SK-N-SH treated with all-trans-retinoic acid at 6 μM for 48 hours (cell line): ENCODE measurements at regions not wholly inside any gene's neighbourhood (a gene's known extent, or its start where the extent isn't known, plus 50 kb on each side); places are given as distances from the start of the nearest gene placed in this dataset.

ENCODE experiments used
- ATAC-seq: fragments of 200-7000 bp; cut with Tn5 transposase; 3 replicates; pipeline ENCODE4 v1.9.1; 2020; ENCODE audit warnings: mild to moderate bottlenecking, moderate library complexity
- ARNTL ChIP-seq: fragments of 450-650 bp; formaldehyde crosslinking; IDR thresholded peaks from 2 replicates; pipeline ENCODE4 v1.5.0; 2020; ENCODE audit warnings: low read depth, mild to moderate bottlenecking, moderate library complexity, borderline replicate concordance
- BACH2 ChIP-seq: fragments of 250-450 bp; sonication (Bioruptor Pico); IDR thresholded peaks from 2 replicates; pipeline ENCODE4 v1.9.0; 2021; ENCODE audit warnings: mild to moderate bottlenecking, borderline replicate concordance
- CSDC2 ChIP-seq: fragments of 250-450 bp; sonication (Bioruptor Pico); IDR thresholded peaks from 2 replicates; pipeline ENCODE4 v1.5.0; 2020; ENCODE audit warnings: mild to moderate bottlenecking, moderate library complexity
- ESRRG ChIP-seq: fragments of 250-450 bp; sonication (Bioruptor Pico); IDR thresholded peaks from 2 replicates; pipeline ENCODE4 v1.6.1; 2021; ENCODE audit warnings: mild to moderate bottlenecking
- GLIS3 ChIP-seq: fragments of 250-450 bp; sonication (Bioruptor Pico); IDR thresholded peaks from 2 replicates; pipeline ENCODE4 v1.5.0; 2020; ENCODE audit warnings: mild to moderate bottlenecking, moderate library complexity
- ISL1 ChIP-seq: fragments of 250-450 bp; sonication (Bioruptor Pico); IDR thresholded peaks from 2 replicates; pipeline ENCODE4 v2.1.2; 2022; ENCODE audit warnings: mild to moderate bottlenecking, moderate library complexity
- OSR1 ChIP-seq: fragments of 250-450 bp; sonication (Bioruptor Pico); IDR thresholded peaks from 2 replicates; pipeline ENCODE4 v1.8.0; 2022; ENCODE audit warnings: moderate library complexity, mild to moderate bottlenecking, inconsistent platforms
- PATZ1 ChIP-seq: fragments of 250-450 bp; sonication (Bioruptor Pico); IDR thresholded peaks from 2 replicates; pipeline ENCODE4 v1.8.0; 2020; ENCODE audit warnings: mild to moderate bottlenecking, moderate library complexity, borderline replicate concordance
- POU6F1 ChIP-seq: fragments of 250-450 bp; sonication (Bioruptor Pico); IDR thresholded peaks from 2 replicates; pipeline ENCODE4 v1.8.0; 2021; ENCODE audit warnings: low read depth, mild to moderate bottlenecking, moderate library complexity, borderline replicate concordance
- PPARA ChIP-seq: fragments of 250-450 bp; sonication (Bioruptor Pico); IDR thresholded peaks from 2 replicates; pipeline ENCODE4 v1.5.0; 2020; ENCODE audit warnings: mild to moderate bottlenecking, borderline replicate concordance
- RARB ChIP-seq: fragments of 250-450 bp; sonication (Bioruptor Pico); IDR thresholded peaks from 2 replicates; pipeline ENCODE4 v1.8.0; 2021; ENCODE audit warnings: mild to moderate bottlenecking, moderate library complexity
- SNAI2 ChIP-seq: fragments of 250-450 bp; sonication (Bioruptor Pico); IDR thresholded peaks from 2 replicates; pipeline ENCODE4 v1.5.0; 2020; ENCODE audit warnings: mild to moderate bottlenecking, moderate library complexity
- TOX ChIP-seq: fragments of 250-450 bp; sonication (Bioruptor Pico); IDR thresholded peaks from 2 replicates; pipeline ENCODE4 v1.8.0; 2021; ENCODE audit warnings: mild to moderate bottlenecking, moderate library complexity, borderline replicate concordance
- TSHZ2 ChIP-seq: fragments of 250-450 bp; sonication (Bioruptor Pico); IDR thresholded peaks from 2 replicates; pipeline ENCODE4 v1.5.0; 2020; ENCODE audit warnings: mild to moderate bottlenecking, moderate library complexity
- ZC3H10 ChIP-seq: fragments of 250-450 bp; sonication (Bioruptor Pico); IDR thresholded peaks from 2 replicates; pipeline ENCODE4 v1.5.1; 2021; ENCODE audit warnings: mild to moderate bottlenecking, moderate library complexity
- ZFP3 ChIP-seq: fragments of 250-450 bp; sonication (Bioruptor Pico); IDR thresholded peaks from 2 replicates; pipeline ENCODE4 v1.5.0; 2020; ENCODE audit warnings: mild to moderate bottlenecking, moderate library complexity
- ZFP30 ChIP-seq: fragments of 450-650 bp; formaldehyde crosslinking; IDR thresholded peaks from 2 replicates; pipeline ENCODE4 v1.5.0; 2022; ENCODE audit warnings: mild to moderate bottlenecking, moderate library complexity
- ZNF565 ChIP-seq: fragments of 450-650 bp; formaldehyde crosslinking; conservative IDR thresholded peaks from 2 replicates; pipeline ENCODE4 v1.5.0; 2020; ENCODE audit warnings: low read depth, mild to moderate bottlenecking, moderate library complexity
- ZNF70 ChIP-seq: fragments of 450-650 bp; formaldehyde crosslinking; IDR thresholded peaks from 2 replicates; pipeline ENCODE4 v1.5.0; 2020; ENCODE audit warnings: mild to moderate bottlenecking, moderate library complexity
- ZNF8 ChIP-seq: fragments of 450-650 bp; formaldehyde crosslinking; IDR thresholded peaks from 2 replicates; pipeline ENCODE4 v1.5.0; 2020; ENCODE audit warnings: mild to moderate bottlenecking, moderate library complexity
- TF ChIP-seq, protein P1 (sequence below): fragments of 250-450 bp; sonication (Bioruptor Pico); IDR thresholded peaks from 2 replicates; pipeline ENCODE4 v1.5.1; 2021; ENCODE audit warnings: mild to moderate bottlenecking, moderate library complexity
- TF ChIP-seq, protein P2 (sequence below): fragments of 250-450 bp; sonication (Bioruptor Pico); IDR thresholded peaks from 2 replicates; pipeline ENCODE4 v1.5.1; 2020; ENCODE audit warnings: low read depth, mild to moderate bottlenecking, moderate library complexity

- no peak for TF ChIP-seq PATZ1 (CRISPR knock-in tag)
- TF ChIP-seq TSHZ2 (CRISPR knock-in tag) = no peak
- TF ChIP-seq ARNTL (CRISPR knock-in tag) = no peak
- TF ChIP-seq ZNF70 (CRISPR knock-in tag) = no peak
- no peak for TF ChIP-seq ZC3H10 (CRISPR knock-in tag)
- TF ChIP-seq BACH2 = no peak
- no peak for TF ChIP-seq RARB (CRISPR knock-in tag)
- TF ChIP-seq ZFP3 (CRISPR knock-in tag) = no peak
- no peak for TF ChIP-seq PPARA (CRISPR knock-in tag)
- TF ChIP-seq ZFP30 = no peak
- TF ChIP-seq OSR1 (CRISPR knock-in tag) = no peak
- TF ChIP-seq, protein P1, sequence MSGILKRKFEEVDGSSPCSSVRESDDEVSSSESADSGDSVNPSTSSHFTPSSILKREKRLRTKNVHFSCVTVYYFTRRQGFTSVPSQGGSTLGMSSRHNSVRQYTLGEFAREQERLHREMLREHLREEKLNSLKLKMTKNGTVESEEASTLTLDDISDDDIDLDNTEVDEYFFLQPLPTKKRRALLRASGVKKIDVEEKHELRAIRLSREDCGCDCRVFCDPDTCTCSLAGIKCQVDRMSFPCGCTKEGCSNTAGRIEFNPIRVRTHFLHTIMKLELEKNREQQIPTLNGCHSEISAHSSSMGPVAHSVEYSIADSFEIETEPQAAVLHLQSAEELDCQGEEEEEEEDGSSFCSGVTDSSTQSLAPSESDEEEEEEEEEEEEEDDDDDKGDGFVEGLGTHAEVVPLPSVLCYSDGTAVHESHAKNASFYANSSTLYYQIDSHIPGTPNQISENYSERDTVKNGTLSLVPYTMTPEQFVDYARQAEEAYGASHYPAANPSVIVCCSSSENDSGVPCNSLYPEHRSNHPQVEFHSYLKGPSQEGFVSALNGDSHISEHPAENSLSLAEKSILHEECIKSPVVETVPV (CRISPR knock-in tag) = no peak
- no peak for TF ChIP-seq SNAI2 (CRISPR knock-in tag)
- no peak for TF ChIP-seq GLIS3 (CRISPR knock-in tag)
- no peak for TF ChIP-seq ZNF565 (CRISPR knock-in tag)
- TF ChIP-seq ESRRG (CRISPR knock-in tag) = no peak
- TF ChIP-seq ISL1 (CRISPR knock-in tag) = no peak
- TF ChIP-seq, all 23 proteins: peak for 0
- ATAC-seq = peak; percentile 75
These were observed 117.4 kb upstream of the PFKP start for GRCh38 chr10:2949948-2950354.

GRCh38 chr10:2949221-2949947 is 118.0 kb upstream of the PFKP start:
- no peak for TF ChIP-seq OSR1 (CRISPR knock-in tag)
- TF ChIP-seq, protein P1 (CRISPR knock-in tag) = no peak
- TF ChIP-seq ZC3H10 (CRISPR knock-in tag) = no peak
- TF ChIP-seq TOX (CRISPR knock-in tag) = no peak
- TF ChIP-seq ZFP3 (CRISPR knock-in tag) = no peak
- no peak for TF ChIP-seq PATZ1 (CRISPR knock-in tag)
- TF ChIP-seq, protein P2, sequence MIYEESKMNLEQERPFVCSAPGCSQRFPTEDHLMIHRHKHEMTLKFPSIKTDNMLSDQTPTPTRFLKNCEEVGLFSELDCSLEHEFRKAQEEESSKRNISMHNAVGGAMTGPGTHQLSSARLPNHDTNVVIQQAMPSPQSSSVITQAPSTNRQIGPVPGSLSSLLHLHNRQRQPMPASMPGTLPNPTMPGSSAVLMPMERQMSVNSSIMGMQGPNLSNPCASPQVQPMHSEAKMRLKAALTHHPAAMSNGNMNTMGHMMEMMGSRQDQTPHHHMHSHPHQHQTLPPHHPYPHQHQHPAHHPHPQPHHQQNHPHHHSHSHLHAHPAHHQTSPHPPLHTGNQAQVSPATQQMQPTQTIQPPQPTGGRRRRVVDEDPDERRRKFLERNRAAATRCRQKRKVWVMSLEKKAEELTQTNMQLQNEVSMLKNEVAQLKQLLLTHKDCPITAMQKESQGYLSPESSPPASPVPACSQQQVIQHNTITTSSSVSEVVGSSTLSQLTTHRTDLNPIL (CRISPR knock-in tag) = no peak
- no peak for TF ChIP-seq BACH2
- TF ChIP-seq ZNF8 (CRISPR knock-in tag) = no peak
- TF ChIP-seq ZFP30 = no peak
- TF ChIP-seq RARB (CRISPR knock-in tag) = no peak
- TF ChIP-seq PPARA (CRISPR knock-in tag) = no peak
- no peak for TF ChIP-seq POU6F1 (CRISPR knock-in tag)
- no peak for TF ChIP-seq GLIS3 (CRISPR knock-in tag)
- TF ChIP-seq CSDC2 (CRISPR knock-in tag) = no peak
- no peak for TF ChIP-seq ZNF70 (CRISPR knock-in tag)
- no peak for TF ChIP-seq SNAI2 (CRISPR knock-in tag)
- no peak for TF ChIP-seq ARNTL (CRISPR knock-in tag)
- TF ChIP-seq ESRRG (CRISPR knock-in tag) = no peak
- no peak for TF ChIP-seq ZNF565 (CRISPR knock-in tag)
- TF ChIP-seq, all 23 proteins: peak for 0
- ATAC-seq = no peak; the same call in 2 of the 3 replicates
